Astrocyte of the cerebellum (primary cell): ENCODE measurements at regions not wholly inside any gene's neighbourhood (a gene's known extent, or its start where the extent isn't known, plus 50 kb on each side); places are given as distances from the start of the nearest gene placed in this dataset.

Experiments used
- DNase-seq: peaks from one replicate; pipeline ENCODE4 v3.0.0-alpha.2; 2011; ENCODE audit warnings: low read depth
- H3K4me3 ChIP-seq: 2 replicates; pipeline ENCODE4 v1.5.1; 2011; ENCODE audit warnings: mild to moderate bottlenecking, low read depth, low read length, moderate library complexity
- in situ Hi-C: cut with HindIII; loops from 2 replicates; pipeline ENCODE4 v1.10.0; 2017; ENCODE audit warnings: low sequenced_read_pairs
- TF ChIP-seq, protein P1 (sequence below): IDR thresholded peaks from 2 replicates; pipeline ENCODE4 v1.5.1; 2012; ENCODE audit warnings: low read length, low read depth, moderate library complexity, mild to moderate bottlenecking; ENCODE audit errors: missing control alignments

DNA sequence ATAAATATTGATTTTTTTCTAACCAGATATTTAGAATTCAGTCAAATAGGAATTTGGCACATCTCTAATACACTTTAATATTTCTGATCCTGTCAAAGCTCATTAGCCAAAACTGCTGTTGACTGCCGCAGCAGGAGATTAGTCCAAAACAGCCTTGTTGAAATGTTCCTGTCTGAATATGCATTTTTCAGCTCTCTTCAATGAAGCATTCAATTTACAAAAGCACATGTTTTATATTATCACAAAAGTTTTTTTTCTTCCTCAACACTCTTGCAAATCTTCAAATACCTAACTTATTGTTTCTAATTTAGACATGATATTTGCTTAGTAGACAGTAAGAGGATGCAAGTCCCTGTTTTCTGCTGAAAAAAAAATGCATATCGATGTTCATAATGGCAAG lies 140.9 kb downstream of the SPATA18 start:
- in situ Hi-C loops, result no loop called here
- TF ChIP-seq, protein P1, sequence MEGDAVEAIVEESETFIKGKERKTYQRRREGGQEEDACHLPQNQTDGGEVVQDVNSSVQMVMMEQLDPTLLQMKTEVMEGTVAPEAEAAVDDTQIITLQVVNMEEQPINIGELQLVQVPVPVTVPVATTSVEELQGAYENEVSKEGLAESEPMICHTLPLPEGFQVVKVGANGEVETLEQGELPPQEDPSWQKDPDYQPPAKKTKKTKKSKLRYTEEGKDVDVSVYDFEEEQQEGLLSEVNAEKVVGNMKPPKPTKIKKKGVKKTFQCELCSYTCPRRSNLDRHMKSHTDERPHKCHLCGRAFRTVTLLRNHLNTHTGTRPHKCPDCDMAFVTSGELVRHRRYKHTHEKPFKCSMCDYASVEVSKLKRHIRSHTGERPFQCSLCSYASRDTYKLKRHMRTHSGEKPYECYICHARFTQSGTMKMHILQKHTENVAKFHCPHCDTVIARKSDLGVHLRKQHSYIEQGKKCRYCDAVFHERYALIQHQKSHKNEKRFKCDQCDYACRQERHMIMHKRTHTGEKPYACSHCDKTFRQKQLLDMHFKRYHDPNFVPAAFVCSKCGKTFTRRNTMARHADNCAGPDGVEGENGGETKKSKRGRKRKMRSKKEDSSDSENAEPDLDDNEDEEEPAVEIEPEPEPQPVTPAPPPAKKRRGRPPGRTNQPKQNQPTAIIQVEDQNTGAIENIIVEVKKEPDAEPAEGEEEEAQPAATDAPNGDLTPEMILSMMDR, result no peak
- H3K4me3 ChIP-seq, result no peak overlapping the region
- DNase-seq, result no peak

DNA sequence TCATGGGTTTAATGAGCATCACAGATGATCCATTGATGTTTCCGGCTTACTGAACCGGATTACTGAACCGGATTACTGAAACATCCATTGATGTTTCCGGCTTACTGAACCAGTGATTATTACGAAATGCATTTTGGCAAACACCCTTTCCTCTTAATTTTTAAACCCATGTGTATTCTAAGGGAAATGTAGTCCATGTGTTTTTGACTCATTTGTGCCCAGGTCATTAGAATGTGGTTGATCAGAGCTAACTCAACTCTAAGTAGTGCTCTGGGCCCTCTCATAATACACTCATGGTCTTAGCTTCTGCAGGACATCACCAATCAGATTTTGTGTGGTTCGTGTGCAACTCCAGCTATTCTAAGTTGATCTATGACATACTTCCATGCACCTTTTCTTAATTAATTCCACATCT lies 141.6 kb downstream of the SPATA18 start:
- in situ Hi-C loops, result no loop called here
- TF ChIP-seq, protein P1, result no peak
- H3K4me3 ChIP-seq, result no peak overlapping the region
- no peak for DNase-seq

DNA sequence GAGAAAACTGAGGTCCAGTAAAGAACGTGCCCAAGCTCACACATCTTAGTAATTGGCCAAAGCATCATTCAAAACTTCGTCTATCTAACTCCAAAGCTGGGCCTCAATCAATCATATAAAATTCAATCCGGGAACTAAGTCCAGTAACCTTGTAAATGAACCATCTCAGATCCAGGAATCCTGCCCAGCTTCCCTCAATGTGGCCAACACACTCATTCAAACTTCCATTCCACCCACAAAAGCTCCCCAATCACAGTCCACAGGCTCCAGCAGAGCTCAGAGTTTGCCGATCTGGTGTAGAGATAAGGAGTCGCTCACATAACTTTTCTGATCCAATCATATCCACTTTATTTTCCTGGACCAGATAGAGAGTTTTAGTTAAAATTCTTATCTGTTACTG lies 144.8 kb downstream of the SPATA18 start:
- H3K4me3 ChIP-seq, result no peak overlapping the region
- DNase-seq, result no peak
- TF ChIP-seq, protein P1, result no peak
- in situ Hi-C loops, result no loop called here

DNA sequence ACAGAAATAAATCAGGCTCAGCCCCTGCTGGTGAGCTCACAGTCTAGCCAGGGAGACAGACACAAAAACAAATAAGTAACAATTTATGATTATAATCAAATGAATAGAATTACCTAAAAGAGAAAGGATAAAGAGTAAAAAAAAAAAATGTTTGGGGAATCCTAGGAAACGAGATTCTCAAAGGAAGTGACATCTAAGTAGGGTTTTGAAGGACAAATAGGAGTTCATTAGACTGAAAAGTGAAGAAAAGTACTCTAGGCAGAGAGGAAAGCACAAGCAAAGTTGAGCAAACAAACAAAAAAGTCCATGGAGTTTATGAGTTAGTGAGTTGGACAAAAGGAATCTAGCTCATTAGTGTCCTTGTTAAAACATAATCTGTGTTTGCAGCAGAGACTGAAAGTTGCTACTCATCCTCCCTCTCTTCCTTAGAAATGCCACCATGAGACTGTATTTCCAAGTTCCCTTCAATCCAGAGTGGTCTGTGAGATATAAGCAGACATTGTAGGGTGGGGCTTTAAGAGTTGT lies 145.6 kb downstream of the SPATA18 start:
- no peak overlapping the region for H3K4me3 ChIP-seq
- in situ Hi-C loops, result no loop called here
- TF ChIP-seq, protein P1, result no peak
- no peak for DNase-seq

DNA sequence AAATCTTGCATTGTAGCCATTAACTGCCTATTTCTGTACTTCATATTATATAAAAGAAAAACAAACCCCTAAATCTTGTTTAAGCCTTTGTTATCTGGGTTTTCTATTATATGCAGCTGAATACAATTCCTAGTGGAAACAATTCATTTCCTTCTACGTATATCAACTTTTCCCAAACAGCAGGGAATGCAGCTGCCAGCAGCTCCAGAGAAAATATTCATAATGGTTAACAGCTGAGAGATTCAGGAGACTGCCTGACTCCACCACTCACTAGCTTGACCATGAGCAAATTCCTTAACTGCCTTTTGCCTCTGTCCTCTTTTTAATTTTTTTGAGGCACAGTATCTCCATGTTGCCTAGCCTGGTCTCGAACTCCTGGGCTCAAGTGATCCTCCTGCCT lies 146.2 kb downstream of the SPATA18 start:
- no peak overlapping the region for H3K4me3 ChIP-seq
- DNase-seq, result no peak
- in situ Hi-C loops, result no loop called here
- TF ChIP-seq, protein P1, result no peak

DNA sequence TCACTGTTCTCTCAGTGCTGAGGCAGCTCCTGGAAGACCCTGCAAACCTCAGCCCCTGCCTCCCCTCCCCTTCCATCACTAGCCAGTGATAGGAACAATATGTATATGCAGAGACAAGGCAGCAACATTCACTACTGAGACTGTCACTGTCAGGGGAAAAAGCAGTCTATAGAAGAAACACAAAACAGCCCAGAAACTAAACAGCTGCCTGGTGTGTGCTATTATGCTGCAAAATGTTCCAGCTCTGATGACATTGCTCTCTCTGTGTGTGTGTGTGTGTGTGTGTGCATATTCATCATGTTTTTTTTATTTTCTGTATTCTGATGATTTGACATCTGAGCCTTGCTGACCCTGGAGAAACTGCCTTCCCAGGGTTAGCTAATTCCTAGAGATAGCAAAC lies 147.2 kb downstream of the SPATA18 start:
- TF ChIP-seq, protein P1, result no peak
- in situ Hi-C loops, result no loop called here
- DNase-seq, result no peak
- no peak overlapping the region for H3K4me3 ChIP-seq
